H7 (cell line): ENCODE measurements at regions not wholly inside any gene's neighbourhood (a gene's known extent, or its start where the extent isn't known, plus 50 kb on each side); places are given as distances from the start of the nearest gene placed in this dataset.

Source experiments
- DNase-seq: peaks from one replicate; pipeline ENCODE4 v3.0.0; 2012
- H3K27me3 ChIP-seq: 2 replicates; pipeline ENCODE4 v1.6.0; 2011; ENCODE audit warnings: mild to moderate bottlenecking, low read length; ENCODE audit not compliant: control insufficient read depth, insufficient read depth
- H3K36me3 ChIP-seq: replicated peaks from 2 replicates; pipeline ENCODE4 v1.5.1; 2011; ENCODE audit warnings: low read length; ENCODE audit not compliant: control insufficient read depth, insufficient read depth
- H3K4me3 ChIP-seq: 2 replicates; pipeline ENCODE4 v1.5.1; 2011; ENCODE audit warnings: low read depth, mild to moderate bottlenecking, control low read depth, low read length, moderate library complexity; ENCODE audit not compliant: insufficient read depth

GRCh38 chr3:34381243-34381642, 582.8 kb downstream of the PDCD6IP start:
- Histone ChIP-seq H3K27me3 (no peaks in the 10 kb centered on the region), H3K36me3 (no peaks in the 10 kb centered on the region), H3K4me3 (no peak overlapping the region)
- no peak for DNase-seq

- no peak for DNase-seq
- no peak overlapping the region for H3K4me3 ChIP-seq
- H3K36me3 ChIP-seq: no peaks in the 10 kb centered on the region
- no peaks in the 10 kb centered on the region for H3K27me3 ChIP-seq
Observed at GRCh38 chr3:34382859-34383258, 584.4 kb downstream of the PDCD6IP start.

- no peak for DNase-seq
- H3K36me3 ChIP-seq: no peaks in the 10 kb centered on the region
- H3K27me3 ChIP-seq: no peaks in the 10 kb centered on the region
- H3K4me3 ChIP-seq: no peak overlapping the region
Observed at GRCh38 chr3:34386309-34386708, 587.9 kb downstream of the PDCD6IP start.

- Histone ChIP-seq H3K4me3 (no peak overlapping the region), H3K27me3 (no peaks in the 10 kb centered on the region), H3K36me3 (no peaks in the 10 kb centered on the region)
- peak; percentile 3 for DNase-seq
Observed at GRCh38 chr3:34387826-34388564, 589.6 kb downstream of the PDCD6IP start.

- H3K27me3 ChIP-seq: no peaks in the 10 kb centered on the region
Observed at GRCh38 chr3:34388830-34389229, 590.4 kb downstream of the PDCD6IP start.

GRCh38 chr3:34394978-34395748, 596.7 kb downstream of the PDCD6IP start:
- Histone ChIP-seq H3K4me3 (no peak overlapping the region), H3K36me3 (no peaks in the 10 kb centered on the region), H3K27me3 (no peaks in the 10 kb centered on the region)
- DNase-seq: no peak

More at GRCh38 chr3:34388830-34389229, 590.4 kb downstream of the PDCD6IP start:
- DNase-seq: no peak
- no peak overlapping the region for H3K4me3 ChIP-seq
- no peaks in the 10 kb centered on the region for H3K36me3 ChIP-seq

- Histone ChIP-seq H3K36me3 (no peaks in the 10 kb centered on the region), H3K4me3 (no peak overlapping the region), H3K27me3 (no peaks in the 10 kb centered on the region)
- no peak for DNase-seq
Observed at GRCh38 chr3:34396288-34396687, 597.9 kb downstream of the PDCD6IP start.

- Histone ChIP-seq H3K4me3 (no peak overlapping the region), H3K36me3 (no peaks in the 10 kb centered on the region), H3K27me3 (no peaks in the 10 kb centered on the region)
- no peak for DNase-seq
Observed at GRCh38 chr3:34396956-34397355, 598.5 kb downstream of the PDCD6IP start.

GRCh38 chr3:34399401-34399800, 601.0 kb downstream of the PDCD6IP start:
- Histone ChIP-seq H3K27me3 (no peaks in the 10 kb centered on the region), H3K4me3 (no peak overlapping the region), H3K36me3 (no peaks in the 10 kb centered on the region)
- no peak for DNase-seq

GRCh38 chr3:34405159-34405558, 606.7 kb downstream of the PDCD6IP start:
- Histone ChIP-seq H3K27me3 (no peaks in the 10 kb centered on the region), H3K4me3 (no peak overlapping the region), H3K36me3 (no peaks in the 10 kb centered on the region)
- DNase-seq: no peak

GRCh38 chr3:34407281-34407680, 608.9 kb downstream of the PDCD6IP start:
- no peak for DNase-seq
- Histone ChIP-seq H3K36me3 (no peaks in the 10 kb centered on the region), H3K27me3 (no peaks in the 10 kb centered on the region), H3K4me3 (no peak overlapping the region)

- Histone ChIP-seq H3K36me3 (no peaks in the 10 kb centered on the region), H3K27me3 (no peaks in the 10 kb centered on the region), H3K4me3 (no peak overlapping the region)
- DNase-seq: no peak
Observed at GRCh38 chr3:34408088-34408487, 609.7 kb downstream of the PDCD6IP start.

GRCh38 chr3:34411596-34411995, 613.2 kb downstream of the PDCD6IP start:
- Histone ChIP-seq H3K36me3 (no peaks in the 10 kb centered on the region), H3K4me3 (no peak overlapping the region), H3K27me3 (no peaks in the 10 kb centered on the region)
- DNase-seq: no peak

- H3K4me3 ChIP-seq: no peak overlapping the region
- H3K27me3 ChIP-seq: no peaks in the 10 kb centered on the region
- DNase-seq: peak; percentile 50
- no peaks in the 10 kb centered on the region for H3K36me3 ChIP-seq
Observed at GRCh38 chr3:34419801-34420200, 621.4 kb downstream of the PDCD6IP start.

- Histone ChIP-seq H3K4me3 (no peak overlapping the region), H3K36me3 (no peaks in the 10 kb centered on the region), H3K27me3 (no peaks in the 10 kb centered on the region)
- DNase-seq: no peak
Observed at GRCh38 chr3:34421762-34422161, 623.3 kb downstream of the PDCD6IP start.
